ENCODE measurements at regions not wholly inside any gene's neighbourhood (a gene's known extent, or its start where the extent isn't known, plus 50 kb on each side); places are given as distances from the start of the nearest gene placed in this dataset.

DNA sequence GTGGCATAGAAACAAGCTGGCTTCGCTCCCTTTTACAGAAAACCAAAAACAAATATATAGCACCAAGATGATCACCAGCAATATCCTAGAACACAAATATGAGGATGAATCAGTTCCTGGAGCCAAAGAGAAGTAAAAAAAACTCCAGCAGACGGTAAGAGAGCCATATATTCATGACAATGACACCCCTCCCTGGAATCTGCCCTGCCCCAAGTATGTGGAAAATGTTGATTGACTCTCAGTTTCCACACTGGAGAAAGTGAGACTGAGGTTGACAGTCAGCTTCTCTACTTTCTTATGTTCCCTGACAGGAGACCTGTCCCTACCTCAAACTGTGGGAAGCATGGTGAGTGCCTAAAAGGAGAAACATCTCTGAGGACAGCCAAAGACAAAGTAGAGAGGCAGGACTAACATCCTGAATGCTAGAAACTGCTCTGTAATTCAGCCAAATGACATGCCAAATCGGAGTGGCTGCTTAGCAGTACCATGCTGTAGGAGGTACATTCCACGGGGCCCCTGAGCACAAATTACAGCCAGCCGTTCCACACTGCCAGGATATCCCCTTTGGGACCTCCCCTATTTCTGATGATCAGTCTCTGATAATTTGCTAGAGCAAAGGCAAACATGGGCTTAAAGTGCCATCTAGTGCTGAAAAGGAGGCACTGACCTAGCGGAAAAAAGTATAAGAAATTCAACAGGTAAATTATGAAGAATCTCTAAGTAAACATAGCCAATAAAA lies 424.0 kb upstream of the RGMB start:
- no peak for TF ChIP-seq CTCF (IDR thresholded peaks at IDR 0.05)
- H3K4me3 Mint-ChIP-seq, result no peak overlapping the region
- H3K9me3 Mint-ChIP-seq, result peaks cover 6% of the 10 kb centered on the region
- ChIA-PET POLR2A (no interaction called here), CTCF (no interaction called here)
- Histone ChIP-seq H3K4me1 (ENCODE audit: insufficient read depth, low read length) (no peaks in the 10 kb centered on the region), H3K27ac (ENCODE audit: low read depth in 1 of 2, low read length in 2 of 2) (no peak overlapping the region), H3K9me3 (ENCODE audit: control insufficient read depth in 1 of 2, insufficient read depth in 1 of 2, low read length in 2 of 2) (peaks cover 0 to 6% of the 10 kb centered on the region in 2 experiments), H3K4me3 (ENCODE audit: low read length) (no peak overlapping the region), H3K36me3 (ENCODE audit: insufficient read depth, low read length) (no peaks in the 10 kb centered on the region), H3K27me3 (ENCODE audit: control insufficient read depth in 1 of 2, insufficient read depth in 2 of 2, low read length in 2 of 2) (no peaks in the 10 kb centered on the region)
- no peak overlapping the region for H3K27ac Mint-ChIP-seq
- H3K36me3 Mint-ChIP-seq (ENCODE audit: low read depth), result no peaks in the 10 kb centered on the region
- H3K4me1 Mint-ChIP-seq (ENCODE audit: low read depth), result no peaks in the 10 kb centered on the region
- ATAC-seq (ENCODE audit: poor library complexity) (no peak), DNase-seq (no peak)
- no peaks in the 10 kb centered on the region for H3K27me3 Mint-ChIP-seq
- intact Hi-C loops (cut with DNase I, micrococcal nuclease), result no loop called here

DNA sequence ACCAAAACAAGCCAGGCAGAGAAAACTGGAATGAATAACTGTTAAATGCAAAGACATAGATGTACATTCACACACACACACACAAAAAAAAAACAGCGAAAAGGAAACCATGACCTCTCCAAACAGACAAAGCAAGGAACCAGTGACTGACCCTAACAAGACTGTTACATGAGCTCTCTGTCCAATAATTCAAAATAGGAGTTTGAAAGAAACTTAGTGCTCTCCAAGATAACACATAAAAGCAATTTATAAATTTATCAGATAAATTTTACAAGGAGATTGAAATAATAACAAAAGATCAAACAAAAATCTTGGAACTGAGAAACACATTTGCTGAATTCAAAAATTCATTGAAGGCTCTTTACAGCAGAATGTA lies 423.5 kb upstream of the RGMB start:
- Histone ChIP-seq H3K27ac (ENCODE audit: low read depth in 1 of 2, low read length in 2 of 2) (no peak overlapping the region), H3K36me3 (ENCODE audit: insufficient read depth, low read length) (no peaks in the 10 kb centered on the region), H3K4me1 (ENCODE audit: insufficient read depth, low read length) (no peaks in the 10 kb centered on the region), H3K27me3 (ENCODE audit: control insufficient read depth in 1 of 2, insufficient read depth in 2 of 2, low read length in 2 of 2) (no peaks in the 10 kb centered on the region), H3K9me3 (ENCODE audit: control insufficient read depth in 1 of 2, insufficient read depth in 1 of 2, low read length in 2 of 2) (peaks cover 0 to 6% of the 10 kb centered on the region in 2 experiments), H3K4me3 (ENCODE audit: low read length) (no peak overlapping the region)
- intact Hi-C loops (cut with DNase I, micrococcal nuclease), result no loop called here
- ChIA-PET CTCF (no interaction called here), POLR2A (no interaction called here)
- Mint-ChIP-seq H3K27ac (no peak overlapping the region), H3K36me3 (ENCODE audit: low read depth) (no peaks in the 10 kb centered on the region), H3K9me3 (peaks cover 6% of the 10 kb centered on the region), H3K4me3 (no peak overlapping the region), H3K4me1 (ENCODE audit: low read depth) (no peaks in the 10 kb centered on the region), H3K27me3 (no peaks in the 10 kb centered on the region)
- TF ChIP-seq CTCF (IDR thresholded peaks at IDR 0.05), result no peak
- ATAC-seq (ENCODE audit: poor library complexity) (no peak), DNase-seq (no peak)

- Histone ChIP-seq H3K4me1 (ENCODE audit: insufficient read depth, low read length) (no peaks in the 10 kb centered on the region), H3K36me3 (ENCODE audit: insufficient read depth, low read length) (no peaks in the 10 kb centered on the region), H3K9me3 (ENCODE audit: control insufficient read depth in 1 of 2, insufficient read depth in 1 of 2, low read length in 2 of 2) (peaks cover under 1 to 6% of the 10 kb centered on the region in 2 experiments), H3K27ac (ENCODE audit: low read depth in 1 of 2, low read length in 2 of 2) (no peak overlapping the region), H3K4me3 (ENCODE audit: low read length) (no peak overlapping the region), H3K27me3 (ENCODE audit: control insufficient read depth in 1 of 2, insufficient read depth in 2 of 2, low read length in 2 of 2) (no peaks in the 10 kb centered on the region)
- H3K9me3 Mint-ChIP-seq, result peaks cover 3% of the 10 kb centered on the region
- no peaks in the 10 kb centered on the region for H3K4me1 Mint-ChIP-seq (ENCODE audit: low read depth)
- POLR2A ChIA-PET, result no interaction called here
- no peaks in the 10 kb centered on the region for H3K27me3 Mint-ChIP-seq
- no peak overlapping the region for H3K27ac Mint-ChIP-seq
- TF ChIP-seq CTCF (IDR thresholded peaks at IDR 0.05), result no peak
- no peaks in the 10 kb centered on the region for H3K36me3 Mint-ChIP-seq (ENCODE audit: low read depth)
- CTCF ChIA-PET, result interaction anchor here (0.5 to 0.6 kb wide), 2 partner anchors 286 to 380 kb away, joined by 3 to 4 read pairs; no protein-coding TSS in a partner anchor
- ATAC-seq (ENCODE audit: poor library complexity) (no peak), DNase-seq (no peak)
- H3K4me3 Mint-ChIP-seq, result no peak overlapping the region
- intact Hi-C loops (cut with DNase I, micrococcal nuclease), result loop anchor here in 1 of 2 experiments (5.0 kb wide), 1 partner anchor 103 kb away; no protein-coding TSS in a partner anchor
These were observed 418.5 kb upstream of the RGMB start for GRCh38 chr5:98354922-98355321.
